Kidney (tissue), 13 donors: ENCODE measurements at regions not wholly inside any gene's neighbourhood (a gene's known extent, or its start where the extent isn't known, plus 50 kb on each side); places are given as distances from the start of the nearest gene placed in this dataset.
A peak's percentile ranks its signal among the peaks of the same experiment; 100 is the strongest.

Source experiments
- DNase-seq, 5 donors: peaks; one replicate each; pipeline ENCODE4 v3.0.0-alpha.2; 2013 to 2020
- FAIRE-seq: peaks from 2 replicates; lab custom pipeline; 2012; peaks lifted over from hg19 to GRCh38; lab: Jason Lieb, UNC
- H3K27ac ChIP-seq, 2 donors: one replicate each; pipeline ENCODE4 v1.7.0; 2013; ENCODE audit warnings: low read depth in 2 of 2, low read length in 2 of 2, inconsistent platforms in 1 of 2
- H3K27me3 ChIP-seq: one replicate; pipeline ENCODE4 v1.7.1; 2013; ENCODE audit warnings: low read length, inconsistent platforms; ENCODE audit not compliant: control insufficient read depth, insufficient read depth
- H3K36me3 ChIP-seq, 3 donors: one replicate each; pipeline versions ENCODE4 v1.7.0 to v1.7.1; 2013; ENCODE audit warnings: low read length in 3 of 3, control low read depth in 1 of 3, inconsistent platforms in 1 of 3; ENCODE audit not compliant: insufficient read depth in 3 of 3, control insufficient read depth in 2 of 3
- H3K4me1 ChIP-seq, 3 donors: one replicate each; pipeline versions ENCODE4 v1.7.0 to v1.7.1; 2013; ENCODE audit warnings: low read length in 3 of 3, inconsistent platforms in 1 of 3, low read depth in 1 of 3; ENCODE audit not compliant: control insufficient read depth in 2 of 3, insufficient read depth in 2 of 3
- H3K4me3 ChIP-seq, 3 donors: one replicate each; pipeline versions ENCODE4 v1.7.0 to v1.8.1; 2013; ENCODE audit warnings: low read length in 3 of 3, control low read depth in 1 of 3, inconsistent platforms in 1 of 3
- H3K9ac ChIP-seq, 3 donors: one replicate each; pipeline versions ENCODE4 v1.7.0 to v1.7.1; 2013; ENCODE audit warnings: low read length in 3 of 3, control low read depth in 1 of 3, inconsistent platforms in 1 of 3
- H3K9me3 ChIP-seq, 3 donors: one replicate each; pipeline versions ENCODE4 v1.7.0 to v1.7.1; 2013; ENCODE audit warnings: low read length in 3 of 3, control low read depth in 1 of 3, inconsistent platforms in 1 of 3; ENCODE audit not compliant: control insufficient read depth in 2 of 3, insufficient read depth in 1 of 3
- intact Hi-C: fragments of 100-400 bp; cut with DNase I; formaldehyde crosslinking; loops from one replicate; pipeline ENCODE4 v1.11.1; 2022
- TF ChIP-seq, protein P1 (sequence below): IDR thresholded peaks from 3 replicates; pipeline ENCODE4 v1.5.1; 2012; ENCODE audit warnings: mild to moderate bottlenecking, moderate library complexity, borderline replicate concordance; ENCODE audit not compliant: insufficient read depth; ENCODE audit errors: extremely low read depth
- donor health status: control.
- donor health status: control.
- donor health status: control.
- donor health status: control.
- donor health status: control.
- donor health status: DM: yes; HTN: yes; CAD: no.
- donor health status: Normal renal cell carcinoma (clear cell type).

DNA sequence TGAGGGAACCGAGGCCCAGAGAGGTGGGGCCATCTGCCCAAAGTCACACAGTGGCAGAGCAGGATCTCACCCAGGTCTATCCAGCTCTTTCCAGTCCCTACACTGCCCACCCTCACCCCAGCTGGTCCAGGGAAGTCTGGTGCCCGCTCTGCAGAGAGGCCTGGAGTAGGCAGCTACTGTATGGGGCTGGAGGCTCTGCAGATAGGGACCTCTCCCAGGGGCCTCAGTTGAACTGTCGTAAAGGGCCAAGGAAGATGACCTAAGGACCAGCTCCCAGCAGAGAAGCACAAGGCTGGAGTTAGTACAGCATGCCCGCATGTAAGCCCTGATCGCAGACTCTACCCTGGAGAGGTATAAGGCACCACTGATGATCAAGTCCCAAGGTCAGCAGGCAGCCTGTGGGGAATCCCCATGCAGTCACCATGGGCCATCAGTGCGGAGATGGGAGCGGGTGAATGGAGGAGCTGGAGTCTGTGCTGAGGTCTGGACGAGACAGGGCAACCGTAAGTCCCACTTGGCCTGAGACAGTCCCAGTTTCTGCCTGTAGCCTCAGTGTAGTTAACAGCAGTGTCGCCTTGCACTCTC, 320.2 kb downstream of the MATN1 start:
- intact Hi-C loops = no loop called here
- no peaks in the 10 kb centered on the region for H3K36me3 ChIP-seq
- DNase-seq = no peak
- H3K9me3 ChIP-seq = no peaks in the 10 kb centered on the region
- H3K27ac ChIP-seq = no peak overlapping the region
- no peaks in the 10 kb centered on the region for H3K4me1 ChIP-seq
- no peaks in the 10 kb centered on the region for H3K27me3 ChIP-seq
- H3K9ac ChIP-seq = no peak overlapping the region
- TF ChIP-seq, protein P1, sequence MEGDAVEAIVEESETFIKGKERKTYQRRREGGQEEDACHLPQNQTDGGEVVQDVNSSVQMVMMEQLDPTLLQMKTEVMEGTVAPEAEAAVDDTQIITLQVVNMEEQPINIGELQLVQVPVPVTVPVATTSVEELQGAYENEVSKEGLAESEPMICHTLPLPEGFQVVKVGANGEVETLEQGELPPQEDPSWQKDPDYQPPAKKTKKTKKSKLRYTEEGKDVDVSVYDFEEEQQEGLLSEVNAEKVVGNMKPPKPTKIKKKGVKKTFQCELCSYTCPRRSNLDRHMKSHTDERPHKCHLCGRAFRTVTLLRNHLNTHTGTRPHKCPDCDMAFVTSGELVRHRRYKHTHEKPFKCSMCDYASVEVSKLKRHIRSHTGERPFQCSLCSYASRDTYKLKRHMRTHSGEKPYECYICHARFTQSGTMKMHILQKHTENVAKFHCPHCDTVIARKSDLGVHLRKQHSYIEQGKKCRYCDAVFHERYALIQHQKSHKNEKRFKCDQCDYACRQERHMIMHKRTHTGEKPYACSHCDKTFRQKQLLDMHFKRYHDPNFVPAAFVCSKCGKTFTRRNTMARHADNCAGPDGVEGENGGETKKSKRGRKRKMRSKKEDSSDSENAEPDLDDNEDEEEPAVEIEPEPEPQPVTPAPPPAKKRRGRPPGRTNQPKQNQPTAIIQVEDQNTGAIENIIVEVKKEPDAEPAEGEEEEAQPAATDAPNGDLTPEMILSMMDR = no peak
- H3K4me3 ChIP-seq = no peak overlapping the region
- no peak for FAIRE-seq

DNA sequence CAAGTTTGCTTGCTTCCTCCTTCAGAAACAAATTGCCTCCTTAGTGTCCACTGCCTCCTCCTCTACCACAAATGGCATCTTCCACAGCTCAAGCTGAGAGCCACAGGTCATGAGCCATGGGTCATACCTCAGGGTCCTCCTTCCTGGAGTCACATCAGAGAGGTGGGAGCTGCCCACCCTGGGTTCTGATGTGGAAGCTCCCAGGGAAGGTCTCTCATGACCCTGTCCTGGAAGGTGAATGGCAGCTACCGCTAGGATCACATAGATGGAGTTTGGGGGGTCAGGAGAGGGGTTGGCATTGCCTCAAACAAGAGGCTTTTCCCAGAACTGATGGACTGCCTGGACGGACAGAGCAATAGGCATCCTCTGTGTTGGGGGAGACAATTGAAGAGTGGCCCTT, 321.4 kb downstream of the MATN1 start:
- intact Hi-C loops = no loop called here
- Histone ChIP-seq H3K4me3 (no peak overlapping the region), H3K9ac (no peak overlapping the region), H3K4me1 (no peaks in the 10 kb centered on the region), H3K36me3 (no peaks in the 10 kb centered on the region), H3K27me3 (no peaks in the 10 kb centered on the region), H3K9me3 (no peaks in the 10 kb centered on the region), H3K27ac (no peak overlapping the region)
- TF ChIP-seq, protein P1 = no peak
- DNase-seq (no peak), FAIRE-seq (no peak)

DNA sequence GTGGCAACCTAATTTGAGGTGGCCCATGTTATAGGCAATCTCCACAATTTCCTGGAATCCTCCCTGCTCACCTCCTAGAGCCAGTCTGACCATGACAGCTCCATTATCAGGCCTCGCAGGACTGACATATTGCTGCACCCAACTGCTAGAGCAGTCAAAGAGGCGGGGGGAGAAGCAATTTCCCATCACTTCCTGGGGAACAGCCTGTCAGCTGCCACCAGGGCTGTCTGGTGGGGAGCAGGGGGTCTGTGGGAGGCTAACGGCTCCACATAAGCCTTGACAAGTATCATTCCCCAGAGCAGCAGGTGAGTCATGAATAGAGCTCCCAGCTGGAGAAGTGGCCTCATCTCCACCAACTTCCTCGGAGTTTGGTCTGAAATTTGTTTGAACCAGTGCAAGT, 322.9 kb downstream of the MATN1 start:
- TF ChIP-seq, protein P1 = no peak
- peak in 1 of 5 donors; percentile 20 for DNase-seq
- no peak for FAIRE-seq

DNA sequence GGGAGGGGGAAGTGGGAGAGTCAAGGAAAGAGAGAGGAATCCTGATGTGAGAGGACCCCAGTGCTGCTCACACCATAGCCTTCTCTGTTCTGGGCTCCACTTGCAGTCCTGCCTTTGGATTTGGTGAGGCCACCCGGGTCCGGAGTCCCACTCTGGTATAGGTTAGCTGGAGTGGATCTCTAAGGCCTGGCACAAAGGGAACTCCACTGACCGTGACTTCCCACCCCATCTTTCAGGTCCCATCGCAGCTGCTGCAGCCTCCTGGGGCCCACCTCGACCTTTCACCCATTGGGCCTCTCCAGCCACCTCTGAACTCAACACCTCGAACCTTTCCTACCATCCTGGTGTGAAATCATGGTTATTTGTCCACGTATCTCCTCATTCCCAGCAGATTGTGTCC, 324.4 kb downstream of the MATN1 start:
- intact Hi-C loops = no loop called here

More for the DNA sequence above, 322.9 kb downstream of the MATN1 start:
- H3K4me1 ChIP-seq = no peaks in the 10 kb centered on the region
- no peaks in the 10 kb centered on the region for H3K9me3 ChIP-seq
- no peak overlapping the region for H3K4me3 ChIP-seq
- H3K27me3 ChIP-seq = no peaks in the 10 kb centered on the region
- intact Hi-C loops = no loop called here
- no peak overlapping the region for H3K9ac ChIP-seq
- H3K36me3 ChIP-seq = no peaks in the 10 kb centered on the region
- H3K27ac ChIP-seq = no peak overlapping the region

More for the DNA sequence above, 324.4 kb downstream of the MATN1 start:
- DNase-seq (peak in 1 of 5 donors; percentile 27), FAIRE-seq (no peak)
- no peaks in the 10 kb centered on the region for H3K9me3 ChIP-seq
- H3K4me3 ChIP-seq = no peak overlapping the region
- no peaks in the 10 kb centered on the region for H3K36me3 ChIP-seq
- H3K4me1 ChIP-seq = no peaks in the 10 kb centered on the region
- no peak overlapping the region for H3K27ac ChIP-seq
- no peaks in the 10 kb centered on the region for H3K27me3 ChIP-seq
- TF ChIP-seq, protein P1 = no peak
- no peak overlapping the region for H3K9ac ChIP-seq
